Left hindlimb (tissue), 1 donor: ENCODE measurements at regions not wholly inside any gene's neighbourhood (a gene's known extent, or its start where the extent isn't known, plus 50 kb on each side); places are given as distances from the start of the nearest gene placed in this dataset.
"Not testable (repeated sequence)": the region's sequence is repeated elsewhere in the genome, so short reads cannot be mapped to it uniquely, and the experiment has no call there.

ENCODE experiments used
- DNase-seq: peaks from one replicate; pipeline ENCODE4 v3.0.0-alpha.2; 2018

DNA sequence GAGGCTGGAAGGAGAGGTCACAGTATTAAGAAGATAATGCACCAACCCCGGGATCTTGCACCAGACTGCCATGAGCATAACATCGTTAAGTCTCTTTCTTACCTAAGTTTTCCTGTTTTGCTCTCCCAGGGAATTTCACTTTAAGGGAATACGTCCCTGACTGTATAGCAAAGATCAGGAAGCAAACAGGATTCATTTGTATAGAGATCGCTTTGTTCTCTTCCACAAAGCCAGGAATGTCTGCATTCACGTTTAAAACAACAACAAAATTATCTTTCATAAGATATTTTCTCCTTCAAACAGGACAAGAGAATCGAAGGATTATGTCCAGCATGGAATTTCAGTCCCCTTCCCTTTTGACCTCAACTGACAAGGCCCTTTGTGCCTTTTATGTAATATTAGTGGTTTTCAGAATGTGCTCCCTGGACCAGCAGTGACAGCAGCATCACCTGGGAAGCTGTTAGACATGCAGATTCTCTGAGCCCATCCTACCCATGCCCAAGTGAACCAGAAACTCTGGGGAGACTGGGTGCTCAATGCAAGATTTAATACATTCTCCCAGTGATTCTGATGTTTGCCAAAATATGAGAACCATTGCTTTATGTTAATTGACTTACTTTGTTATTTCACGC, 286.3 kb downstream of the FGFR2 start:
- DNase-seq, result no peak

- no peak for DNase-seq
Observed at GRCh38 chr10:121312587-121312986, 285.7 kb downstream of the FGFR2 start.

DNA sequence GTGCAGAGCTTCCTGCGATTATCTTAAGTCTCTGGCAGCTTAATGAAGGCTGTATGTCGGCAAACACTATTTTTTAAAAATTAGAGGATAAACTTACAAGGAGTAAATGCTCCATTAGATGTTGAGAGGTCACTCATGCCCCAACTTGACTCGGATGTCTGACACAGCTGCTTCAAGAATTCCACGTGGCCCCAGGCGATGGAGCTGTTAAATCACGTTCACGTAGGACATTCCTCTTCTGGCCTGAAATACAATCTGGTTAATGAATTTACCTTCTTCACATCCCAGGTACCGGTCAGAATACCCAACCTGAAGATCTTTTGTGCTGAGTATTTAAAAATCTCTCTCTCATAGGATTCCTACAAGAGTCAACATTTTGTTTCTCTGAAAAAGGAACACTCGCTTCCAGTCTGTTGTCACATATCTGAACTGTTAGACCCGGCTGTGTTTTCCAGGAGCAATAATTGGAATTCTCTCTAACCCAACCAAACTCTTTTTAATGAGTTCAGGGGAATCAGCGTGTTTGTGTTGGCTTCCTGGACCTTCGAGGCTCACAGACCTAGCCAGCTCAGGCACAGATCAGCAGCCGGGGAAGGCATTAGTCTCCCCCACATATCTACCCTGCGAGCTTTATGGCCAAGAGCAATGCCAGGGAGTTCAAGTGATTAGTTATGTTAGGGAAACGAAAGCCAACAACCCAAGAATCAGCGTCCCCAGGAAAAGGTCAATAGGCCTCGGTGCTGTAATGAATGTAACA, 284.9 kb downstream of the FGFR2 start:
- peak; percentile 57 for DNase-seq

- no peak for DNase-seq
Observed at GRCh38 chr10:121316432-121316831, 281.8 kb downstream of the FGFR2 start.

DNA sequence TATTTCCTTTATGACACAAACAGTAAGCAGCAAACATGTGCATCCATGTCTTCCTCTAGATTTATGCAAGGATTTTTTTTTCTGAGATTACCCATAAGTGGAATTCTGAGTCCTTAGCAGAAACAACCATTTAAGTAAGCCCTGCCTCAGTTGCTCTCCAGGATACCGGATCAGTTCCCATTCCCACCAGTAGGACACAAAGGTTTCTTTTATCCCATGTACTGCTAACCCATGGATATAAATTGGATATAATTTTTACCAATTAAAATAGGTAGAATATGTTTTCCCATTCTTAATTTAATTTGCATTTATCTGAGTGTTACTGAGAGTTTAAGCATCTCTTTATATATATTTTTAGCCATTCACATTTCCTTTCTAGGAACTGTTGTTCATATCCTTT, 280.9 kb downstream of the FGFR2 start:
- DNase-seq, result no peak

- DNase-seq, result no peak
Observed at GRCh38 chr10:121322046-121322445, 276.2 kb downstream of the FGFR2 start.

DNA sequence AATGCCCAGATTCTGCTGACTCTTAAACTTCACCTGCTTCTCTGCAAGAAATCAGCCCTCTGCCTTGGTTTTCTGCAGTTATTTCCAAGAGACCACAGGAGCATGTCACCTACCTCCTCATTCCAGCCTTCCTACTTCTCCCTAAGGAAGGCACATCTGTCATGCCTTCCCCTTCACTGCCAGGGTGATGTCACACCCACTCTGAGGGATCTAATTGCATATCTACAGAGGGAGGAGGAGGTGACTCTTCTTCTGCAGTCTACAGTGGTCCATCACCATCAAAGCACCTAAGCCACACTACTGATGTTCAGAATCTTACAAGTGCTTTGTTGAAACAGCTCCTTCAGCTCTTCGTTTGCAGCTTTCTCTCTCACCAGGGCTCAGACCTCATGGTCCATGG, 275.5 kb downstream of the FGFR2 start:
- no peak for DNase-seq

- no peak for DNase-seq
Observed at GRCh38 chr10:121323443-121323842, 274.8 kb downstream of the FGFR2 start.

DNA sequence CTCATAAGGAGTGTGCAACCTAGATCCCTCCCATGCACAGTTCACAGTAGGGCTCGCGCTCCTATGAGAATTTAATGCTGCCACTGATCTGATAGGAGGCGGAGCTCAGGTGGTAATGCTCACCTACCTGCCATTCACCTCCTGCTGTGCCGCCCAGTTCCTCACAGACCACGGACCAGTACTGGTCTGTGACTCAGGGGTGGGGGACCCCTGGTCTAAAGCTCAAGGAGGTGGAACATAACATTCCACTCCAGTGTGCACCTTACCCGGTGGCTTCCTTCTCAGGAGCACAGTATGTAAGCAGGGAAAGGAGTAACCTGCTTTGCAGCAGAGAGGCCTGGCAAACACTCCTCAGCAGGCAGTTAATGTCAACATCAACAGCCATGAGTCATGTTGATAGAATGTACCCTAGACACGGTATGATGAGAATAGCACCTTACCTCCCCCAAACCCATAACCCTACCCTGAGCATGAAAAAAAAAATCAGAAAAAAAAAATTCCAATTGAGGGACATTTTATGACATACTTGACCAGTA, 273.5 kb downstream of the FGFR2 start:
- DNase-seq, result no peak

DNA sequence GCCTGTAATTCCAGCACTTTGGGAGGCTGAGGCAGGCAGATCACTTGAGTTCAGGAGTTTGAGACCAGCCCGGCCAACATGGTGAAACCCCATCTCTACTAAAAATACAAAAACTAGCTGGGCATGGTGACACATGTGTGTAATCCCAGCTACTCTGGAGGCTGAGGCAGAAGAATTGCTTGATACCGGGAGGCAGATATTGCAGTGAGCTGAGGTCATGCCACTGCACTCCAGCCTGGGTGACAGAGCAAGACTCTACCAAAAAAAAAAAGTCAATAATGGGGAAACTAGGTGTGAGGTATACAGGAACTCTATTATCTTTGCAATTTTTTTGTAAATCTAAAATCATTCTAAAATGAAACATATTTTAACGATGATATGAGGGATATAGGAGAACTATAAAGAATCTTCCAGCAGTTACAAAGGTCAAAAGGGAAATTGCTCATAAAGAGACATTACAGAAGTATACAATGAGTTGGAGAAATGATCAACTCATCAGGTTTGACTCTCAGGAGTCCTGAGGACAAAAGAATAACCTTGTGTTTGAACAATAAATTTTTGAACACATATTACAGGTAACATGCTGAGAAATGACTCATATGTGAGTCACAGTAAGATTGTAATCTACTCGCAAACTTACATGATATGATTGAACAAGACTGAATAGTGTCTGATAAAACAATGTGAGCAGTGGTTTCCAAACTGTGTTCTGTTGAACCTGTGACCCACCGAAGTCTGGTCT, 272.6 kb downstream of the FGFR2 start:
- DNase-seq, result no peak

DNA sequence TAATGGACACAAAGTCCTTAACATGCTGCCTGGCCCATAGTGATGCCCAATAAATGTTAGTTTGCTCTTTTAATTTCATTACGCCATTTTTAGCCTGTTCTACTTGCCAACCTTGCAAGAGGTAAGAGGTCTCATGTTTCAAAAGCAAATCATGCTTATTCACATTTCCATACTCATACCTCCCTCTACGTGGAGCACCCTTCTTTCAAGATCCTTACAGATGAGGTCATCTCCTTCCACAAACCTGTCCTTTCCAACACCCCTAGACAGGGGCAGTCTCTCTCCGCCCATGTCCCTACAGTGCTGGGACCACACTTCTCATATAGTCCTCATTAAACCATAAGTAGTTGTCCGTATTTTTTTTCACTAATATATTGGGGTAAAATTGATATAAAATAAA, 271.3 kb downstream of the FGFR2 start:
- DNase-seq, result no peak

DNA sequence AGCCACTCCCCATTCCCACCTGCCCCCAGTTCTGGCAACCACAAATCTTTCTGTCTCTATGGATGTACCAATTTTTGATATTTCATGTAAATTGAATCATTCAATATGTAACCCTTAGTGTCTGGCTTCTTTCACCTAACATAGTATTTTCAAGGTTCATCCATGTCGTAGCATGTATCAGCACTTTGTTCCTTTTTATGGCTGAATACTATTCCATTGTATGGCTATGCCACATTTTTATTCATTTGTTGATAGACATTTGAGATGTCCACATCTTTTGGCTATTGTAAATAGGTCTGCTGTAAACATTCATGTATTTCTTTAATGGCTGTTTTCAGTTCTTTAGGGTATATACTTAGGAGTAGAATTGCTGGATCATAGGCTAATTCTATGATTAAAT, 270.5 kb downstream of the FGFR2 start:
- DNase-seq, result no peak

DNA sequence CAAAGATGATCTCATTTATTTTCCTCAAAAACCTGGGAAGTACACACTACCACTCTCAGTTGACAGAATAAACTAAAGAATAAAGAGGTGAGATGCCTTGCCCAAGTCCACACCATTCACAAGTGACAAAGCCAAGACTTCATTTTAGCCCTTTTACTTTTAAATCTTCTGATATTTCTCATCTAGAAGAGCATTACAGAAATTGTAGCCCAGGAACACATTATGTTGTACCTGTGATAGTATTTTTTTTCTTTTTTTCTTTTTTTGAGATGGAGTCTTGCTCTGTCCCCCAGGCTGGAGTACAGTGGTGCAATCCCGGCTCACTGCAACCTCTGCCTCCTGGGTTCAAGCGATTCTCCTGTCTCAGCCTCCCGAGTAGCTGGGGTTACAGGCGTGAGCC, 268.6 kb downstream of the FGFR2 start:
- not testable (repeated sequence) for DNase-seq

DNA sequence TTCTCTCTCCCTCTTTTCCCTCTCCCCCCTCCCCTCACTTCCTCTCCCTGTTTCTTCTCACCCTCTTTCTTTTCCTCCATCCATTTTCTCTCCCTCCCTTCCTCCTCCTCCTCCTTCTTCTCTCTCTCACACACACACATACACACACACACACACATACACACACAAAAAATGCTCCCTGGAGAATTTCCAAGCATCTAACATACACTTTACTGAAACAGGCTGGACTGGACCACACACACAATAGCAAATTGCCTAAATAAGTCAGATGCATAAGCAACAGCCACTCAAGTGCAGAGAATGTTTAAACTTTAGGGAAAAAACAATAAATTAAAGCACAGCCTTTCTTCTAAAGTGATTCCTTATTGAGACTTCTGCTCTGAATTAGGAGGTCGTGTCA, 267.7 kb downstream of the FGFR2 start:
- DNase-seq, result no peak

DNA sequence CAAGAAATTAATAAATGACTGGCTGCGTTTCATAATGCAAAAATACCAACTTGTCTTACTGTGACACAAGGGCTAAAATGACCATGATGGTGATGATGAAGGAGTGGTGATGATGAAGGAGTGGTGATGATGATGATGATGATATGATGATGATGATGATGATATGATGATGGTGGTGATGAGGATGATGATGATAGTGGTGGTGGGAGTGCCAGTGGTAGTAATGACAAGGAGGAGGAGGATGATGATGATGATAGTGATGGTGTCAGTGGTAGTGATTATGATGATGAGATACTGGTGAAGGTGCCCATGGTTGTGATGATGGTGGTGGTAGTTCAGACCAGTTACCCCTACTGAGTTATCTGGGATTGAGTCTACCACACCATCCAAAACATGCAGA, 265.9 kb downstream of the FGFR2 start:
- DNase-seq, result no peak

DNA sequence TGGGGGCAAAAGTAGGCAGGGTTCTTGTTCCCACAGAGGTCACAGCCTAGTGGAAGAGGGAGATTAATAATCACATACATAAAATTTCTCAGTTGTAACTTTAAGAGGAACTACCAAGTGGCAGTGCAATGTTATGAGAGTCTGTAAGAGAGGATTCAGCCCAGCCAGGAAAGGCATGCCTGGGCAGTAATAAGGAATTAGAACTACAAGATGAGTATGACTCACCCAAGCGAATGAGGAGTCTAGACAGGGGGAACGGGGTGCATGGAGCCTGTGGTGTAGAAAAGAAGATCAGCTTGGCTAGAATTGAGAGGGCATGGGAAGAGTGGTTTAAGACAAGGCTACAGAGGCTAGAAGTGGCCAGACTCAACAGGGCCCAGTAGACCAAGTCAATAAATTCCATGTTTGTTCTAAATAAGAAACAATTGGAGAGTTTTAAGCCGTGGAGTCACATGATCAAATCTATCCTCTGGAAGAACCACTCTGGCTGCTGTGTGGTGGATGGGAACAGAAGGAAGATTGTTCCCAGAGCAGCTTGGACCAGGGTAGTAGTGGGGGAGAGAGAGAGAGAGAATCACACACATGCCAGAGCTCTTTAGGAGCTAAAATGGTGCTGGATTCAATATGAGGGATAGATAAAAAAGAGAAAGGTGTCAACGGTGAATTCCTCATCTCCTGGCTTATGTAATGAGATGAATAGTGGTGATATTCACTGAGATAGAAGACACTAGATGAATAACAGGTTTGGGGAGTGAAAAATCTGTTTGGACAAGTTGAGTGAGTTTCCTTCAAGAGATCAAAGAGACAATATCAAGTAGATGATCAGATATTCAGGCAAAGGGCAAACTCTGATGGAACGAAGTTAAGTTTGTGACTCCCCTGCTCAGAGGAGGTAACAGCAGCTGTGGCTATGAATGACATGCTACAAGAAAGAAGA, 265.1 kb downstream of the FGFR2 start:
- DNase-seq, result no peak

DNA sequence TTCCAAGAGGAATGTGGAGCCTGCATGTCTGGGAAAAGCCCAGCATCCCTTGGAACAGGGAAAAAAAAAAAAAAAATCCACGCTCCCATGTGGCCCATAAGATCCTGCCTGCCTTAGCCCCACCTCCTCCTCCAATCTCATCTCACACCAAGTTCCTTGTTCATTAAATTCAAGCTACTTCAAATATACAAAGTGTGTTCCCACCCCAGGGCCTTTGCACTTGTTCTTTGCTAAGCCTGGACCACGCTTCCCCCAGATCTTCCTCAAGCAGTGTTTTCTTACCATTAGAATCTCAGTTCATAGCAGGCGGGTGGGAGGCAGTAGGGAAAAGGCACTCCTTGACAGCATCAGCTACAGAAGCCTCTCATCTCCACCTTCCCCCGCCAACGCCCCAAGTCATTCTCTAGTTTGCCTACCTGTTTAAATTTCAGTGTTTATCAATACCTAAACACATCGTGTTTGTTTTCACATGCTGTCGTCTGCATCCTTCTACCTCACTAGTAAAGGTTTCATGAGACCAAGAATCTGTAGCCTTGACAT, 262.8 kb downstream of the FGFR2 start:
- DNase-seq, result no peak

DNA sequence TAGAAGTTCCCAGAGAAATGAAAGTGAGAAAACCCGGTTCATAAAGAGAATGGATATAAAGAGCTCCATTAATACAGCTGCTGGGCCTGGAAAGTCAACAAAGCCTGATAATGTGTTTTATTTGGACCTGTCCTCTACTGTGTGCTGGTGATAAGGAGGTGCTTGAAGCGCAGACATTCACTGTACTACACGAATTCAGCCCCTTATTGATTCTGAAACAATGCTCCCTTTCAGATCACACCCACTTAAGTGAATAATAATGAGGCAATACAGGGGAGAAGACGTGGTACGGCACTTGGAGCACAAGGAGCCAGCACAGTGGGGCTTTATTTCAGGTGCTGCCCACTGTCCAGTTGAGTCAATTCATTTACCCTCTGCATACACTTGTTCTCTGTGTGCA, 260.8 kb downstream of the FGFR2 start:
- DNase-seq, result no peak

DNA sequence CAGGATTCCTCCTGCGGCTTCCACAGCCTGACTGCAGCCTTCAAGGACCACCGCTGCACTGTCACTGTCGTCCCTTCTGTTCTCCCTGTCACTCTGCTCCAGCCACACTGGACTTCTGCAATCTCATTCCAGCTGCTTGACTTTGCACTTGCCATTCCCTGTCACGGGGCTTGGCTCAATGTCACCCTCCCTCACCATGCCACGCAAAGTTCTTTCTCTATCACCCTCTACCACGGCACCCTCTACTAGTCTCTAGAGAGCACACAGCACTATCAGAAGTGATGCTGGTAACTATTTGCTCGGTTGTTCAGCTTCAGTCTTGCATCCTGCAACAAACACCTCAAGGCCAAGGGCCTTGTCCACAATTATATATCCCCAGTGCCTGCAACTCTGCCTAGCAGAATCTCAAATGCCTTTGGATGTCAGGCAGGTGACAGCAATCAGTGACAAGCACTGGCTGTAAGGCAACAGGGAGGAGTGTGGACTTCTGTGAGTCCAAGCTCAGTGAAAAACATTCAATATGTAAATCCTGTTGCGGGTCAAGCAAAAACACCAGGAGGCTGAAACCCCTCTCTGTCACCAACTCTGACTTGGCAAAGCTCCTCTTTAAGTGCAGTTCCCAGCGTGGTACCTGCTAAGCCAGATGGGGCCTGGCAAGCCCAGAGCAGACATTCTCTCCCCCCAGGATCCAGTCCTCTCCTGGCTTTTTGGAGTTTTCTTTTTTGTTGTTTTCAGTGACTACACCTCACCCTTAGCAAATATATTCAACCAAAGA, 259.9 kb downstream of the FGFR2 start:
- no peak for DNase-seq

GRCh38 chr10:121339114-121339513, 259.1 kb downstream of the FGFR2 start:
- DNase-seq, result no peak

GRCh38 chr10:121340271-121340831, 257.9 kb downstream of the FGFR2 start:
- no peak for DNase-seq
